ENCODE measurements at regions not wholly inside any gene's neighbourhood (a gene's known extent, or its start where the extent isn't known, plus 50 kb on each side); places are given as distances from the start of the nearest gene placed in this dataset.

GRCh38 chr1:55690366-55690765, 475.2 kb upstream of the USP24 start:
- peaks cover 18 to 31% of the 10 kb centered on the region in 2 donors for H3K27me3 Mint-ChIP-seq
- no peaks in the 10 kb centered on the region for H3K4me1 Mint-ChIP-seq (ENCODE audit: low read depth in 2 of 2)
- DNase-seq (no peak), ATAC-seq (replicated peaks) (no peak)
- no peak overlapping the region for H3K27ac Mint-ChIP-seq
- H3K9me3 Mint-ChIP-seq, result no peaks in the 10 kb centered on the region
- no peaks in the 10 kb centered on the region for H3K36me3 Mint-ChIP-seq (ENCODE audit: insufficient read depth)
- H3K4me3 Mint-ChIP-seq, result no peak overlapping the region

GRCh38 chr1:55689800-55690199, 474.6 kb upstream of the USP24 start:
- Mint-ChIP-seq H3K4me1 (ENCODE audit: low read depth in 2 of 2) (no peaks in the 10 kb centered on the region), H3K4me3 (no peak overlapping the region), H3K9me3 (no peaks in the 10 kb centered on the region), H3K36me3 (ENCODE audit: insufficient read depth) (no peaks in the 10 kb centered on the region), H3K27me3 (peaks cover 18 to 31% of the 10 kb centered on the region in 2 donors), H3K27ac (no peak overlapping the region)
- DNase-seq, result no peak
- ATAC-seq (replicated peaks), result no peak

GRCh38 chr1:55685560-55685959, 470.4 kb upstream of the USP24 start:
- H3K4me3 Mint-ChIP-seq, result no peak overlapping the region
- ATAC-seq (replicated peaks) (no peak), DNase-seq (no peak)
- no peaks in the 10 kb centered on the region for H3K4me1 Mint-ChIP-seq (ENCODE audit: low read depth in 2 of 2)
- no peaks in the 10 kb centered on the region for H3K36me3 Mint-ChIP-seq (ENCODE audit: insufficient read depth)
- H3K27me3 Mint-ChIP-seq, result peaks cover 18 to 24% of the 10 kb centered on the region in 2 donors
- no peak overlapping the region for H3K27ac Mint-ChIP-seq
- H3K9me3 Mint-ChIP-seq, result no peaks in the 10 kb centered on the region

- H3K4me1 Mint-ChIP-seq (ENCODE audit: low read depth in 2 of 2), result no peaks in the 10 kb centered on the region
- no peak for DNase-seq
- no peaks in the 10 kb centered on the region for H3K36me3 Mint-ChIP-seq (ENCODE audit: insufficient read depth)
- H3K9me3 Mint-ChIP-seq, result no peaks in the 10 kb centered on the region
- H3K4me3 Mint-ChIP-seq, result no peak overlapping the region
- ATAC-seq (replicated peaks), result no peak
- peaks cover 18% of the 10 kb centered on the region in 2 donors for H3K27me3 Mint-ChIP-seq
- H3K27ac Mint-ChIP-seq, result no peak overlapping the region
Observed at GRCh38 chr1:55684131-55684650, 469.0 kb upstream of the USP24 start.

GRCh38 chr1:55682198-55682597, 467.0 kb upstream of the USP24 start:
- H3K4me3 Mint-ChIP-seq, result no peak overlapping the region
- no peaks in the 10 kb centered on the region for H3K36me3 Mint-ChIP-seq (ENCODE audit: insufficient read depth)
- ATAC-seq (replicated peaks) (no peak), DNase-seq (no peak)
- H3K27me3 Mint-ChIP-seq, result peaks cover 8 to 12% of the 10 kb centered on the region in 2 donors
- no peaks in the 10 kb centered on the region for H3K9me3 Mint-ChIP-seq
- no peak overlapping the region for H3K27ac Mint-ChIP-seq
- H3K4me1 Mint-ChIP-seq (ENCODE audit: low read depth in 2 of 2), result no peaks in the 10 kb centered on the region

- no peaks in the 10 kb centered on the region for H3K36me3 Mint-ChIP-seq (ENCODE audit: insufficient read depth)
- ATAC-seq (replicated peaks) (no peak), DNase-seq (no peak)
- H3K9me3 Mint-ChIP-seq, result no peaks in the 10 kb centered on the region
- H3K27ac Mint-ChIP-seq, result no peak overlapping the region
- H3K27me3 Mint-ChIP-seq, result no peaks in the 10 kb centered on the region
- H3K4me3 Mint-ChIP-seq, result no peak overlapping the region
- no peaks in the 10 kb centered on the region for H3K4me1 Mint-ChIP-seq (ENCODE audit: low read depth in 2 of 2)
Observed at GRCh38 chr1:55679971-55680370, 464.8 kb upstream of the USP24 start.

- Mint-ChIP-seq H3K36me3 (ENCODE audit: insufficient read depth) (no peaks in the 10 kb centered on the region), H3K4me1 (ENCODE audit: low read depth in 2 of 2) (no peaks in the 10 kb centered on the region), H3K4me3 (no peak overlapping the region), H3K27me3 (peaks cover 0 to 10% of the 10 kb centered on the region in 2 donors), H3K27ac (no peak overlapping the region), H3K9me3 (peaks cover 0 to 6% of the 10 kb centered on the region in 2 donors)
- DNase-seq (no peak), ATAC-seq (replicated peaks) (no peak)
Observed at GRCh38 chr1:55673416-55673815, 458.3 kb upstream of the USP24 start.

- peaks cover 0 to 10% of the 10 kb centered on the region in 2 donors for H3K27me3 Mint-ChIP-seq
- ATAC-seq (replicated peaks), result no peak
Observed at GRCh38 chr1:55670331-55671082, 455.3 kb upstream of the USP24 start.

GRCh38 chr1:55669293-55669692, 454.1 kb upstream of the USP24 start:
- no peak for DNase-seq
- peaks cover 0 to 6% of the 10 kb centered on the region in 2 donors for H3K9me3 Mint-ChIP-seq
- no peak overlapping the region for H3K4me3 Mint-ChIP-seq
- H3K27me3 Mint-ChIP-seq, result peaks cover 0 to 10% of the 10 kb centered on the region in 2 donors
- no peaks in the 10 kb centered on the region for H3K36me3 Mint-ChIP-seq (ENCODE audit: insufficient read depth)
- no peaks in the 10 kb centered on the region for H3K4me1 Mint-ChIP-seq (ENCODE audit: low read depth in 2 of 2)
- H3K27ac Mint-ChIP-seq, result no peak overlapping the region
- no peak for ATAC-seq (replicated peaks)

More at GRCh38 chr1:55670331-55671082, 455.3 kb upstream of the USP24 start:
- Mint-ChIP-seq H3K36me3 (ENCODE audit: insufficient read depth) (no peaks in the 10 kb centered on the region), H3K4me3 (no peak overlapping the region), H3K4me1 (ENCODE audit: low read depth in 2 of 2) (no peaks in the 10 kb centered on the region), H3K9me3 (peaks cover 0 to 6% of the 10 kb centered on the region in 2 donors), H3K27ac (no peak overlapping the region)
- DNase-seq, result no peak

- DNase-seq (no peak), ATAC-seq (replicated peaks) (no peak)
- H3K36me3 Mint-ChIP-seq (ENCODE audit: insufficient read depth), result no peaks in the 10 kb centered on the region
- H3K4me1 Mint-ChIP-seq (ENCODE audit: low read depth in 2 of 2), result no peaks in the 10 kb centered on the region
- no peak overlapping the region for H3K4me3 Mint-ChIP-seq
- no peaks in the 10 kb centered on the region for H3K9me3 Mint-ChIP-seq
- no peak overlapping the region for H3K27ac Mint-ChIP-seq
- H3K27me3 Mint-ChIP-seq, result peaks cover 4 to 15% of the 10 kb centered on the region in 2 donors
Observed at GRCh38 chr1:55662875-55663274, 447.7 kb upstream of the USP24 start.

- Mint-ChIP-seq H3K27me3 (peaks cover 10 to 23% of the 10 kb centered on the region in 2 donors), H3K36me3 (ENCODE audit: insufficient read depth) (no peaks in the 10 kb centered on the region), H3K4me3 (no peak overlapping the region), H3K9me3 (no peaks in the 10 kb centered on the region), H3K27ac (no peak overlapping the region), H3K4me1 (ENCODE audit: low read depth in 2 of 2) (no peaks in the 10 kb centered on the region)
- ATAC-seq (replicated peaks) (no peak), DNase-seq (no peak)
Observed at GRCh38 chr1:55658917-55659316, 443.8 kb upstream of the USP24 start.

GRCh38 chr1:55654750-55655149, 439.6 kb upstream of the USP24 start:
- ATAC-seq (replicated peaks), result no peak
- DNase-seq, result no peak
- Mint-ChIP-seq H3K36me3 (ENCODE audit: insufficient read depth) (no peaks in the 10 kb centered on the region), H3K4me1 (ENCODE audit: low read depth in 2 of 2) (no peaks in the 10 kb centered on the region), H3K27ac (no peak overlapping the region), H3K9me3 (no peaks in the 10 kb centered on the region), H3K27me3 (peaks cover 10 to 27% of the 10 kb centered on the region in 2 donors), H3K4me3 (no peak overlapping the region)

- no peaks in the 10 kb centered on the region for H3K9me3 Mint-ChIP-seq
- no peak overlapping the region for H3K4me3 Mint-ChIP-seq
- no peaks in the 10 kb centered on the region for H3K36me3 Mint-ChIP-seq (ENCODE audit: insufficient read depth)
- H3K4me1 Mint-ChIP-seq (ENCODE audit: low read depth in 2 of 2), result no peaks in the 10 kb centered on the region
- H3K27ac Mint-ChIP-seq, result no peak overlapping the region
- H3K27me3 Mint-ChIP-seq, result peaks cover 10 to 21% of the 10 kb centered on the region in 2 donors
- no peak for ATAC-seq (replicated peaks)
- DNase-seq, result no peak
Observed at GRCh38 chr1:55654171-55654570, 439.0 kb upstream of the USP24 start.

- no peak overlapping the region for H3K4me3 Mint-ChIP-seq
- no peaks in the 10 kb centered on the region for H3K36me3 Mint-ChIP-seq (ENCODE audit: insufficient read depth)
- ATAC-seq (replicated peaks), result no peak
- peaks cover 0 to 8% of the 10 kb centered on the region in 2 donors for H3K27me3 Mint-ChIP-seq
- no peak overlapping the region for H3K27ac Mint-ChIP-seq
- no peak for DNase-seq
- H3K9me3 Mint-ChIP-seq, result no peaks in the 10 kb centered on the region
- H3K4me1 Mint-ChIP-seq (ENCODE audit: low read depth in 2 of 2), result no peaks in the 10 kb centered on the region
Observed at GRCh38 chr1:55650444-55650843, 435.3 kb upstream of the USP24 start.

Measured in effector memory CD8-positive, alpha-beta T cell (primary cell).